H1 (cell line): ENCODE measurements at regions not wholly inside any gene's neighbourhood (a gene's known extent, or its start where the extent isn't known, plus 50 kb on each side); places are given as distances from the start of the nearest gene placed in this dataset.

Experiments
- CTCF ChIA-PET: fragments of 300-600 bp; sonication (Branson Sonifier 250); formaldehyde crosslinking; loops from one replicate; lab custom pipeline; 2021; ENCODE audit not compliant: partially characterized antibody; lab: Charles Lee
- POLR2A ChIA-PET: fragments of 300-600 bp; sonication (Branson Sonifier 250); formaldehyde crosslinking; loops from one replicate; lab custom pipeline; 2021; ENCODE audit warnings: inconsistent platforms; ENCODE audit not compliant: partially characterized antibody; lab: Charles Lee
- DNase-seq, 2 experiments: peaks; one replicate each; pipeline versions ENCODE4 v3.0.0 to v3.0.0-alpha.2; 2010 to 2022; ENCODE audit warnings: low spot score in 2 of 2, low read depth in 1 of 2, mixed read lengths in 1 of 2
- FAIRE-seq: peaks from 2 replicates; lab custom pipeline; 2011; peaks lifted over from hg19 to GRCh38; lab: Jason Lieb, UNC
- H2AFZ ChIP-seq: 2 replicates; pipeline ENCODE4 v1.8.1; 2012; ENCODE audit warnings: low read length, inconsistent platforms
- H2AK5ac ChIP-seq: 2 replicates; pipeline ENCODE4 v1.6.1; 2013; ENCODE audit warnings: low read depth, low read length
- H2BK120ac ChIP-seq: replicated peaks from 2 replicates; pipeline ENCODE3; 2013; ENCODE audit warnings: low read depth, low read length, inconsistent platforms
- H2BK12ac ChIP-seq: 2 replicates; pipeline ENCODE4 v1.6.1; 2013; ENCODE audit warnings: low read depth, low read length
- H2BK15ac ChIP-seq: 2 replicates; pipeline ENCODE4 v1.6.1; 2013; ENCODE audit warnings: low read length
- H2BK20ac ChIP-seq: 2 replicates; pipeline ENCODE4 v1.6.1; 2013; ENCODE audit warnings: low read length
- H2BK5ac ChIP-seq: 2 replicates; pipeline ENCODE4 v1.6.1; 2013; ENCODE audit warnings: low read depth, low read length
- H3K14ac ChIP-seq: 2 replicates; pipeline ENCODE4 v1.6.1; 2013; ENCODE audit warnings: inconsistent platforms; ENCODE audit not compliant: insufficient read length
- H3K18ac ChIP-seq: 2 replicates; pipeline ENCODE4 v1.6.1; 2013; ENCODE audit warnings: low read length; ENCODE audit errors: extremely low read depth
- H3K23ac ChIP-seq: 2 replicates; pipeline ENCODE4 v1.6.1; 2013; ENCODE audit warnings: inconsistent platforms; ENCODE audit not compliant: insufficient read length
- H3K23me2 ChIP-seq: 2 replicates; pipeline ENCODE4 v1.6.1; 2013; ENCODE audit warnings: low read depth, low read length
- H3K27ac ChIP-seq: 2 replicates; pipeline ENCODE4 v1.6.1; 2011; ENCODE audit warnings: low read depth, low read length, inconsistent platforms
- H3K27me3 ChIP-seq, 4 experiments: replicated peaks in 1 of 4; 1 replicate in 1 of 4; 2 replicates in 3 of 4; pipeline versions ENCODE4 v1.6.1 to v1.8.1; 2011 to 2013; ENCODE audit warnings: low read length in 3 of 4, mild to moderate bottlenecking in 3 of 4, inconsistent platforms in 2 of 4, mixed read lengths in 2 of 4, moderate library complexity in 1 of 4; ENCODE audit not compliant: control insufficient read depth in 3 of 4, insufficient read depth in 3 of 4; ENCODE audit errors: extremely low read depth in 1 of 4
- H3K36me3 ChIP-seq, 4 experiments: 2 replicates each; pipeline versions ENCODE4 v1.6.1 to v1.8.1; 2011 to 2013; ENCODE audit warnings: mild to moderate bottlenecking in 4 of 4, low read length in 3 of 4, moderate library complexity in 2 of 4, control low read depth in 1 of 4, inconsistent platforms in 1 of 4; ENCODE audit not compliant: insufficient read depth in 4 of 4, control insufficient read depth in 2 of 4
- H3K4ac ChIP-seq: replicated peaks from 2 replicates; pipeline ENCODE3; 2013; ENCODE audit warnings: low read length, low read depth, mixed read lengths, inconsistent platforms; ENCODE audit not compliant: insufficient read length
- H3K4me1 ChIP-seq, 4 experiments: replicated peaks in 1 of 4; 1 replicate in 1 of 4; 2 replicates in 3 of 4; pipeline versions ENCODE4 v1.6.1 to v1.8.1; 2011 to 2013; ENCODE audit warnings: low read length in 3 of 4, inconsistent platforms in 2 of 4, mixed read lengths in 1 of 4; ENCODE audit not compliant: insufficient read depth in 4 of 4, control insufficient read depth in 3 of 4
- H3K4me2 ChIP-seq, 2 experiments: 2 replicates each; pipeline versions ENCODE4 v1.6.1 to v1.8.1; 2011 to 2013; ENCODE audit warnings: low read depth in 2 of 2, low read length in 2 of 2, control low read depth in 1 of 2, inconsistent platforms in 1 of 2, mild to moderate bottlenecking in 1 of 2; ENCODE audit not compliant: insufficient read depth in 1 of 2
- H3K4me3 ChIP-seq, 4 experiments: fragments of 200-600, 300-600 bp in 1 of 4; sonication (generic), shearing (Covaris generic), sonication (Bioruptor Twin) in 1 of 4; 2 replicates each; pipeline versions ENCODE4 v1.5.1 to v1.8.1; 2011 to 2016; ENCODE audit warnings: low read length in 4 of 4, low read depth in 3 of 4, control low read depth in 2 of 4, inconsistent platforms in 2 of 4, mild to moderate bottlenecking in 2 of 4, mixed read lengths in 1 of 4, moderate library complexity in 1 of 4; ENCODE audit not compliant: insufficient read depth in 2 of 4; ENCODE audit errors: extremely low read depth in 1 of 4
- H3K56ac ChIP-seq: replicated peaks from 2 replicates; pipeline ENCODE3; 2013; ENCODE audit warnings: low read depth, mild to moderate bottlenecking, mixed read lengths, low read length, inconsistent platforms; ENCODE audit not compliant: insufficient read length
- H3K79me1 ChIP-seq: 2 replicates; pipeline ENCODE4 v1.6.1; 2013; ENCODE audit warnings: low read depth, low read length, control low read depth
- H3K79me2 ChIP-seq, 2 experiments: 2 replicates each; pipeline versions ENCODE4 v1.6.1 to v1.8.1; 2012 to 2013; ENCODE audit warnings: low read length in 2 of 2, mild to moderate bottlenecking in 2 of 2, inconsistent platforms in 1 of 2; ENCODE audit not compliant: insufficient read depth in 2 of 2, control insufficient read depth in 1 of 2
- H3K9ac ChIP-seq, 4 experiments: replicated peaks in 1 of 4; 1 replicate in 1 of 4; 2 replicates in 3 of 4; pipeline versions ENCODE4 v1.6.1 to v1.8.1; 2011 to 2013; ENCODE audit warnings: low read depth in 3 of 4, low read length in 3 of 4, control low read depth in 2 of 4, mild to moderate bottlenecking in 2 of 4, moderate library complexity in 2 of 4, inconsistent platforms in 1 of 4; ENCODE audit errors: extremely low read depth in 1 of 4
- H3K9me3 ChIP-seq, 2 experiments: 2 replicates each; pipeline versions ENCODE4 v1.6.1 to v1.8.1; 2012 to 2013; ENCODE audit warnings: mild to moderate bottlenecking in 2 of 2, moderate library complexity in 2 of 2, control low read depth in 1 of 2, inconsistent platforms in 1 of 2, low read depth in 1 of 2, low read length in 1 of 2, mixed read lengths in 1 of 2; ENCODE audit not compliant: insufficient read depth in 2 of 2
- H4K20me1 ChIP-seq, 2 experiments: replicated peaks in 1 of 2; 2 replicates each; pipeline versions ENCODE3 to v1.8.1; 2011 to 2013; ENCODE audit warnings: inconsistent platforms in 2 of 2, low read length in 2 of 2, mild to moderate bottlenecking in 1 of 2; ENCODE audit not compliant: insufficient read depth in 2 of 2, control insufficient read depth in 1 of 2
- H4K5ac ChIP-seq: 2 replicates; pipeline ENCODE4 v1.6.1; 2013; ENCODE audit warnings: low read length, low read depth, mixed read lengths, inconsistent platforms; ENCODE audit not compliant: insufficient read length
- H4K8ac ChIP-seq: 2 replicates; pipeline ENCODE4 v1.8.0; 2013; ENCODE audit warnings: mild to moderate bottlenecking, moderate library complexity, low read length, inconsistent platforms; ENCODE audit not compliant: insufficient read depth; ENCODE audit errors: extremely low read depth
- H4K91ac ChIP-seq: replicated peaks from 2 replicates; pipeline ENCODE3; 2013; ENCODE audit warnings: low read length, mixed read lengths, inconsistent platforms; ENCODE audit not compliant: insufficient read length
- BRCA1 ChIP-seq: IDR thresholded peaks from 2 replicates; pipeline ENCODE4 v1.6.1; 2012; ENCODE audit warnings: low read depth, low read length, improper control_type of control experiment
- CEBPB ChIP-seq: IDR thresholded peaks from 2 replicates; pipeline ENCODE4 v1.6.1; 2012; ENCODE audit warnings: low read depth, low read length
- EGR1 ChIP-seq: IDR thresholded peaks from 2 replicates; pipeline ENCODE4 v1.6.1; 2011; ENCODE audit warnings: low read depth, low read length, borderline replicate concordance
- RFX5 ChIP-seq: IDR thresholded peaks from 2 replicates; pipeline ENCODE4 v1.6.1; 2011; ENCODE audit warnings: low read depth, low read length, improper control_type of control experiment, borderline replicate concordance
- SUZ12 ChIP-seq: fragments of 200-600 bp; sonication (generic); IDR thresholded peaks from 2 replicates; pipeline ENCODE4 v1.6.1; 2012; ENCODE audit warnings: mild to moderate bottlenecking, inconsistent platforms, low read length, moderate library complexity, mixed read lengths
- WGBS, 2 experiments: shearing (Covaris generic) in 1 of 2; methylation state at CpG; one replicate each; pipeline versions ENCODE4 v1.1.6 to v1.1.7; 2013 to 2015; ENCODE audit warnings: low lambda C conversion rate in 2 of 2, mixed read lengths in 2 of 2, inconsistent platforms in 1 of 2, low coverage in 1 of 2, missing lambda C conversion rate in 1 of 2; ENCODE audit not compliant: insufficient replicate concordance in 2 of 2, insufficient coverage in 1 of 2, insufficient read length in 1 of 2; ENCODE audit errors: extremely low coverage in 1 of 2, missing lambda C conversion rate in 1 of 2; 5-methylcytosine and 5-hydroxymethylcytosine counted together
- TF ChIP-seq, protein P1 (sequence below): IDR thresholded peaks from 2 replicates; pipeline ENCODE4 v1.6.1; 2012; ENCODE audit warnings: low read length, inconsistent platforms

DNA sequence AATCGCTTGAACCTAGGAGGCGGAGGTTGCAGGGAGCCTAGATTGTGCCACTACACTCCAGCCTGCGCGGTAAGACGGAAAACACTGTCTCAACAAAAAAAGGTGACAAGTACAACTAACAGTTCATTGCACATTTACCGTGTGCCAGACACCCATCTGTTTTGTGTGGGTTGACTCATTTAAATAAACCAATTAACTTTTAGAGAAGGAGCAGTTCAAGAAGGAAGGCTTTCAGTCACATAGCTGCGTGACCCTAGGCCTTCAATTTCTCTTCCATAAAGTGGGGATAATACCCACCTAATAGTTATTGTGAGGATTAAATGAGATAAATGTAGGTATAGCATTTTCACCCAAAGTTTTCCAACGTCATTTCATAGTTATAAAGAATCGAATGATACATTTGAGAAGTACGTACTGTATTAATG is 52.3 kb upstream of the KDM7A start:
- Histone ChIP-seq H2BK20ac (no peak overlapping the region), H4K8ac (no peak overlapping the region), H3K9ac (no peak overlapping the region), H3K79me2 (no peaks in the 10 kb centered on the region), H2AK5ac (no peak overlapping the region), H3K23me2 (peaks cover 16% of the 10 kb centered on the region; the same call in 1 of the 2 replicates), H3K4me3 (no peak overlapping the region), H3K56ac (no peak overlapping the region), H3K4me1 (peaks cover 5 to 9% (median 6%) of the 10 kb centered on the region in 4 experiments; a peak in 6 of 7 replicates), H3K36me3 (no peaks in the 10 kb centered on the region), H4K5ac (no peak overlapping the region), H3K79me1 (no peaks in the 10 kb centered on the region), H2BK120ac (no peak overlapping the region), H3K27me3 (peaks cover 0 to 8% (median 4%) of the 10 kb centered on the region in 4 experiments; a peak in 4 of 7 replicates), H4K91ac (no peak overlapping the region), H4K20me1 (no peaks in the 10 kb centered on the region), H3K23ac (no peak overlapping the region), H3K14ac (no peak overlapping the region), H2BK5ac (no peak overlapping the region), H3K27ac (no peak overlapping the region), H2BK12ac (no peak overlapping the region), H3K9me3 (no peaks in the 10 kb centered on the region), H3K4ac (no peak overlapping the region), H2AFZ (no peak overlapping the region), H2BK15ac (no peak overlapping the region), H3K4me2 (peak overlapping the region in 1 of 2 experiments; percentile 72; a peak in 1 of 4 replicates), H3K18ac (no peak overlapping the region)
- no peak for FAIRE-seq
- WGBS, 2 experiments: 96% methylated on average over 10 of the region's 10 CpGs; no CpG with 5 or more reads in 1 of the 2 experiments
- TF ChIP-seq, protein P1, sequence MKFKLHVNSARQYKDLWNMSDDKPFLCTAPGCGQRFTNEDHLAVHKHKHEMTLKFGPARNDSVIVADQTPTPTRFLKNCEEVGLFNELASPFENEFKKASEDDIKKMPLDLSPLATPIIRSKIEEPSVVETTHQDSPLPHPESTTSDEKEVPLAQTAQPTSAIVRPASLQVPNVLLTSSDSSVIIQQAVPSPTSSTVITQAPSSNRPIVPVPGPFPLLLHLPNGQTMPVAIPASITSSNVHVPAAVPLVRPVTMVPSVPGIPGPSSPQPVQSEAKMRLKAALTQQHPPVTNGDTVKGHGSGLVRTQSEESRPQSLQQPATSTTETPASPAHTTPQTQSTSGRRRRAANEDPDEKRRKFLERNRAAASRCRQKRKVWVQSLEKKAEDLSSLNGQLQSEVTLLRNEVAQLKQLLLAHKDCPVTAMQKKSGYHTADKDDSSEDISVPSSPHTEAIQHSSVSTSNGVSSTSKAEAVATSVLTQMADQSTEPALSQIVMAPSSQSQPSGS: no peak
- no peak for TF ChIP-seq CEBPB
- no peak for TF ChIP-seq RFX5
- no peak for TF ChIP-seq EGR1
- no peak for TF ChIP-seq BRCA1
- no peak for TF ChIP-seq SUZ12
- POLR2A ChIA-PET: interaction anchor here (3.7 kb wide), 1 partner anchor 52 kb away, joined by 19 read pairs; the partner anchor contains the start of gene KDM7A
- DNase-seq: no peak
- CTCF ChIA-PET: interaction anchor here (1.0 kb wide), 2 partner anchors 13 to 51 kb away, joined by 3 to 4 read pairs; no protein-coding TSS in a partner anchor
